Activated CD4-positive, alpha-beta T cell treated with anti-CD3 and anti-CD28 coated beads, Interleukin-2, Interleukin-6, amounts not matched to agents 100 ng/mL and 50 ng/mL, durations not matched to agents 16 hours and 8 hours (primary cell): ENCODE measurements at regions not wholly inside any gene's neighbourhood (a gene's known extent, or its start where the extent isn't known, plus 50 kb on each side); places are given as distances from the start of the nearest gene placed in this dataset.

Source experiments
- DNase-seq: peaks from one replicate; pipeline ENCODE4 v3.0.0-alpha.2; 2020

DNA sequence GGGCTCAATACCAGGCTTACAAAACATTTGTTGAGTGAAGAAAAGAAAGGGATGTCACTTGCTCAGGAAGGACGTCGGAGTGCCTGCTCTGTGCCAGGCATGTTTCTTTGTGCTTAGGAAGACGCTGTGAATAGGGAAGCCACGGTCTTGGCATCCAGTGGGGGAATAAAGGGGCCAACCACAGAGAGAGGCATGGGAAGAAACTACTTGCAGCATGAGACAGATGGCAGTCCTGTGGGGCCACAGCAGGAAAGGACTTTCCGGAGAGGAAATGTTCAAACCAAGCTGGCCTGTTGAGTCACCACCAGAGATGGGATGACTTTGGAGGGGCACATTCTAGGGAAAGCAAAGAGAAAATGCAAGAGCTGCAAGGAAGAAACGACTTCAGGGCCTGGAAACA is 173.2 kb downstream of the CDH26 start:
- no peak for DNase-seq

GRCh38 chr20:60132162-60132826 is 174.1 kb downstream of the CDH26 start:
- DNase-seq = no peak

GRCh38 chr20:60132827-60133670 is 174.8 kb downstream of the CDH26 start:
- no peak for DNase-seq

DNA sequence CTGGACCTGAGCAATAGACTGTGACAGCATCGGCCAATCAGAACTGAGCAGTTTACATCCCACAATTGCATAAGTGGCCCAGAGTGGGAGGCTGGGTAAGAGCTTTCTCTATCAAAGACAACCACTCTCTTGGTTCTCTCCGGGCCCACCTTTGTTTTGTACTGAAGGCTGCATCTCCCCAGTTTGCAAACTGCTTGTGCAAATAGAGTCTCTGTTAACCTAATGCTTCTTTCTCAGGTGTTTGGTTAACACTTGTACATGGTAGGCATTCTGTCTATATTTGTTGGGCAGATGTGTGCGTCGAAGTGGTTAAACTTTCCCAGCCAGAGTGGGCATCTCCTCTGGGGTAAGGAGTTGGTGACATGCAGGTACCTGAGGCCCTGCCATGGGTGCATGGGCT is 177.1 kb downstream of the CDH26 start:
- no peak for DNase-seq

GRCh38 chr20:60136645-60137401 is 178.6 kb downstream of the CDH26 start:
- DNase-seq = no peak

GRCh38 chr20:60137657-60138245 is 179.5 kb downstream of the CDH26 start:
- DNase-seq = peak; percentile 70

DNA sequence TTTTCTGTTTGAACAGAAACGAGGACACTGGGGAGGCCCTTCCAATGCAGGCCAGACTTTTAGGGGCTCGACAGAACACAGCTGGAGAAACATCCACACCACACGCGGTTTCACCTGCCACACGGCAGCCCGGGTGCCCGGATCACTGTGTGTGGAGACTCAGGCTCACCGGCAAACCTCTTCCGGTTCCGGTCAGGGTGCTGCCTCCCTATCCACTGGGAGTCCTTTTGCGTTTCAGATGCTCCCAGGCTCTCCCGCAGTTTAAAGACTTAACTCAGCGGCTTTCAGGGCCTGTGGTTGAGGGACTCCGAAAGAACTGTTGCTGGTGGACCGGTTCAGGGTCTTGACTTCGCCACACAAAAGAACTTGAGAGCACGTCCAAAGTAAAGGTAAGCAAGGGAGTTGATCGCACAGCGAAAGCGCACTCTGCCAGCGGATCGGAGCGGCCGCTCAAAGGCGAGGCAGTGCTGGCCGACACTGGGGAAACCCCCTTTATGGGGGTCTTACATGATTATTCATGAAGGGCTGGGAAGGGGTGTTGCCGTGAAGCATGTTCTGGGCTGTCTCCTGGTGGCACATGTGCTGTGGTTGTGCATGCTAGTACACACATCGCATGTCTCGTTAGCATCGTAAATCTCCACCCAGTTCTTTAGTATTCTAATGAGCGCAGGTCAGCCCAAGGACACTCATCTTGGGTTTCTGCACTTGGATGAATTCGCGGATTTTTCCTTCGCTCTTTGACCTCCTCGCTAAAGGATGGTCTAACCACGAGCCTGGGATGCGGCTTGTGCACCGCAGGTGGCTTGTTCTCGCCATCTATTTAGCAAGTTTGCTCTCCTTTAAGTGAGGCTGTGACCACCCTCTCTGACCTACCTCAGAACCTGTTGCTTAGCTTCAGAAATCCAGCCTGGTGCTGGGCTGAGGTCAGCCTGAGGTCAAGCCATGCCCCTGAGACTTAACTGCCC is 180.3 kb downstream of the CDH26 start:
- DNase-seq = peak; percentile 76

- no peak for DNase-seq
Observed at GRCh38 chr20:60139663-60140446, 181.6 kb downstream of the CDH26 start.

DNA sequence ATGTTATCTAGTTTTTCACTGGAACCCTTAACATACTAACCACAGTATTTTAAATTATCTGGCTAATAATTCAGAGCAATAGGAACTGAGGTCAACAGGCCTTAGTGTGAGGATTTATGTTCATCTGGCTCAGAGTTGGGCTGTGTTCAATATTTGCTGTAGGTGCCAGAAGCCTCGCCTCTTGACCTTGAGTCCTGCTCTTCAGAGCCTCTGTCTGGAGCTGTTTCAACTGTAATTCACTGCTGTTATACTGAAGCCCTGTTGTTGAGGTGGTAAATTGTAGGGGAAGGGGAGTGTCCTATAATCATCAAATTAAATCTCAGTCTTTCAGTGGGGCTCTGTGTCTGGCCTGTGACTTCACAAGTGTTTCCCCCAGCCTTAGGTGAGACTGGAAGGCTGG is 184.4 kb downstream of the CDH26 start:
- DNase-seq = no peak

GRCh38 chr20:60143261-60143842 is 185.1 kb downstream of the CDH26 start:
- no peak for DNase-seq

- DNase-seq = no peak
Observed at GRCh38 chr20:60144404-60144803, 186.2 kb downstream of the CDH26 start.

GRCh38 chr20:60144974-60145527 is 186.8 kb downstream of the CDH26 start:
- DNase-seq = no peak

DNA sequence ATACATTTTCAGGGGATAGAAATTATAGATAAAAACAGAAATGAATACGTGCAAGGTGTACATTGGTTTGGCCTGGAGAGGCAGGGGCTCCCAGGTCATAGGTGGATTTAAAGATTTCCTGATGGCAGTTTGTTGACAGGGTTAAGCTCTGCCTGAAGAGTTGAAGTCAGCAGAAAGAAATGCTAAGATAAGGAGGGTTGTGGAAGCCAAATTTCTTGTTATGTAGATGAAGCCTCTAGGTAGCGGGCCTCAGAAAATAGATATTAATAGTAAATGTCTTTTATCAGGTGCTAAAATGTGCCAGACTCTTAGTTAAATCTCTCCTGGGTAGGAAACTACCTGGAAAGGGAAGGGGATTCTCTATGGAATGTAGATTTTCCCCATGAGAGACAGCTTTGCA is 188.8 kb downstream of the CDH26 start:
- no peak for DNase-seq

DNA sequence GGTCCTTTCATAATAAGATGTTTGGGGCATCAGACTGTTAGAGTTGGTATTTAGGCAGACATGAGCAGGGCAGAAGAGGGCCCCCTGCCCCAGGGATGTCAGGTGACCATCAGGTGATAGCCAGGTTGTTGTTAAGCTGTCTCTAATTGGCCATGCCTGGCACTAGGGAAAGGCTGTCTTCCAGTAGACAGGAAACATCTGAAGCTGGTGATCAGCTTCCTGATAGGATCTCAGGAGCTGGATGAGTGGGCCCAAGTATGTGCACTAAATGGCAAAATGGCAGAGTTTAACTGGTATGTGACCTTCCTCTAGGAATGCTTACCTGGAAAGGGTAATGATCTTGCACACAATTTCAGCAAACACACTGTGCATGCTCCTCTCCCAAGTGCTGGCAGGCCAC is 190.7 kb downstream of the CDH26 start:
- DNase-seq = no peak

DNA sequence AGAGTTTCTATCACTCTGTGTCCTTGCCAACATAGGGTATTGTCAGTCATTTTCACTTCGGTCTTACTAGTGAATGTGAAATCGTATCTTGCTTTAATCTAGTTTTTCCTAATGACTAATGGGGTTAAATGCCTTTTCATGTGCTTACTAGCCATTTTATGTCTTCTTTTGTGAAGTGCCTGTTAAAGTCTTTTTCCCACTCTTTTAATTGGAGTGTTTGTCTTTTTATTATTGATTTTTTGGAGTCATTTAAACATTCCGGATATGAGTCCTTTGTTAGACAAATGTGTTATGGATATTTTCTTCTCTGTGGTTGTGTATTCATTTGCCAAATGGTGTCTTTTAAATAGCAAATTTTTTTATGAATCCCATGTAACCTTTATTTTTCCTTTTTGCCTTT is 194.6 kb downstream of the CDH26 start:
- no peak for DNase-seq

- DNase-seq = no peak
Observed at GRCh38 chr20:60160451-60161145, 202.4 kb downstream of the CDH26 start.

DNA sequence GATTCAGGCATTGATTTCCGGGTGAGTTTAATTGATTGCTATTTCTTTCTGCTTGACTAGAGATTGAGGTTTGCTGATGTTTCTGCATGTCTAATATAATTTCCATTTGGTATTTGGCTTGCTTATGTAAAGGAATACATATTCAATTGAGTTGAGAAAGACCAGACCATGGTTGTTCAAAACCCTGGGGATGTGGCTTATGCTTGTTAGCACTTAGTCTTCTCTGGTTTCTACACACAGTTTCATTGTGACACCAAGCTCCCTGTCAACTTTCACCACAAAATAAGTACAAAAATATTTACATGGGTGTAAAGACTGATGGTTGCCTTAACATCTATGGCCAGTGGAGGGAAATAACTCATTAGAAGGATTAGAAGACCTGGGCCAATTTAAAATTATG is 209.6 kb downstream of the CDH26 start:
- peak; percentile 16 for DNase-seq

- no peak for DNase-seq
Observed at GRCh38 chr20:60168963-60169362, 210.7 kb downstream of the CDH26 start.

DNA sequence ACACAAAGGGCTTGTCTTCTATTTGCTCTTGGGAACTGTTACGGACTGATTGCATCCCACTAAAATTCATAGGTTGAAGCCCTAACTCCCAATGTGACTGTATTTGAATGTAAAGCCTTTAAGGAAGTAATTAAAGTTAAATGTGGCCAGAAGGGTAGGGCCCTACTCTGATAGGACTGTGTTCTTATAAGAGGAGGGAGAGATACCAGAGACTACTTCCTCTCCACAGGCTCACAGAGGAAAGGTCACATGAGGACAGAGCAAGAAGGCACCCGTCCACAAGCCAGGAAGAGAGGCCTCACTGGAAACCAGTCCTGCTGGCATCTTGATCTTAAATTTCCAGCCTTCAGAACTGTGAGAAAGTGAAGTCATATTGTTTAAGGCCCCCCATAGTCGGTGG is 211.9 kb downstream of the CDH26 start:
- no peak for DNase-seq

DNA sequence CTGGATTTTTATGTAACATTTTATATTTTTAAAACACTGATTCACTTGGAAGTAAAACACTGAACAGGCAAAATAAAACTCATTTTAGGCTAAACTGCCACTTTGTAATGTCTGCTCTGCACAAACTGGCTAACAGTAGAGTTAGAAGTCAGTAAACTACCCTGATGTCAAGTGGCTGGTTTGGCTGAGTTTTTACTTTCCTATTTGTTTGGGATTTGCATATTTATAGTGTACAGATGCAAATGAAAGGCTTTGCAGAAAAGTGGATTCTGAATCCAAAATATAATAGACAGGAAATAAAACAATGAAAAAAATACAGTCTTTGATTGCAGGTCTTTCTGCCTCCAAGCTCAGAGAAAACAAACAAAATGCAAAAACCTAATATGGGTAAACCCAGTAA is 213.1 kb downstream of the CDH26 start:
- no peak for DNase-seq
